ENCODE measurements at regions not wholly inside any gene's neighbourhood (a gene's known extent, or its start where the extent isn't known, plus 50 kb on each side); places are given as distances from the start of the nearest gene placed in this dataset.
"Not testable (repeated sequence)": the region's sequence is repeated elsewhere in the genome, so short reads cannot be mapped to it uniquely, and the experiment has no call there.

DNA sequence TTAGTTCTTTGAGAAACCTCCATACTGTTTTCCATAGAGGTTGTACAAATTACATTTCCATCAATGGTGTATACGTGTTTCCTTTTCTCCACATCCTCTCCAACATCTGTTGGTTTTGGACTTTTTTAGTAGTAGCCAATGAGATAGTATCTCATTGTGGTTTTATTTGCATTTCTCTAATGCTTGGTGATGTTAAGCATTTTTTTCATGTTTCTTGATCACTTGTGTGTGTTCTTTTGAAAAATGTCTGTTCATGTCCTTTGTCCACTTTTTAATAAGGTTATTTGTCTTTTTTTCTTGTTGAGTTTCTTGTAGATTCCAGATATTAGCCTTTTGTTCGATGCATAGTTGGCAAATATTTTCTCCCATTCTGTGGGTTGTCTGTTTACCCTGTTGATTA, 392.3 kb upstream of the ZEB2 start:
- CTCF ChIA-PET = no interaction called here
- no peak overlapping the region for H3K4me3 ChIP-seq (ENCODE audit: low read depth in 2 of 2, low read length in 2 of 2)
- H3K4me1 ChIP-seq (ENCODE audit: control insufficient read depth, insufficient read depth, low read length) = no peaks in the 10 kb centered on the region
- ATAC-seq = no peak
- H3K27ac ChIP-seq (ENCODE audit: low read length) = no peak overlapping the region
- in situ Hi-C loops (cut with HindIII; ENCODE audit: low pct_unique_long_range_greater_than_20kb, low sequenced_read_pairs) (no loop called here), intact Hi-C loops (cut with micrococcal nuclease; ENCODE audit: unreplicated experiment) (no loop called here)
- H3K27me3 ChIP-seq (ENCODE audit: control insufficient read depth, insufficient read depth, low read length) = no peaks in the 10 kb centered on the region
- TF ChIP-seq SIN3A (IDR thresholded peaks at IDR 0.05; ENCODE audit: borderline replicate concordance, insufficient read depth, low read depth, low read length) = no peak
- BruUV-seq (replicated peaks) = no TSS peak
- POLR2A ChIA-PET = no interaction called here
- H3K36me3 ChIP-seq (ENCODE audit: control insufficient read depth, insufficient read depth, low read length) = no peaks in the 10 kb centered on the region
- DNase-seq (ENCODE audit: low read depth, low spot score) = no peak
- no peaks in the 10 kb centered on the region for H3K9me3 ChIP-seq (ENCODE audit: control insufficient read depth, insufficient read depth, low read depth, low read length)

DNA sequence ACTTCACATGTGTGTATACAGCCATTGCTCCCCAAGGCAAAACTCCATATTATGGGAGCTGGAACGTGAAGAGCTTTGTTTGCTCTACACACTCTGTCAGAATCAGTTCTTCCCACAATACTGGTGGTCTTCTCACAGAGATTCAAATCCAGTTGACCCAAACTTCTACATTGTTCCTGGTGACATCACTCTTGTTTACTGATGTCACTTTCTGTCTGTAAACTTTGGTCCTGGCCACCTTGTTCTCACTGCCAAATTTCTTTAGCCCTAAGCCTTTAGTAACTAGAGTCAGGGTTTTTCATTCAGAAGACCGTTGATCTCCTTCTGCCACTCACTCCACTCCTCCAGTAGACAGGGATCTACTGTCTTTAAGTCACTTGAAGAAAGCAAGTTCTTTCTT, 386.0 kb upstream of the ZEB2 start:
- intact Hi-C loops (cut with micrococcal nuclease; ENCODE audit: unreplicated experiment) = no loop called here
- TF ChIP-seq, protein P1, sequence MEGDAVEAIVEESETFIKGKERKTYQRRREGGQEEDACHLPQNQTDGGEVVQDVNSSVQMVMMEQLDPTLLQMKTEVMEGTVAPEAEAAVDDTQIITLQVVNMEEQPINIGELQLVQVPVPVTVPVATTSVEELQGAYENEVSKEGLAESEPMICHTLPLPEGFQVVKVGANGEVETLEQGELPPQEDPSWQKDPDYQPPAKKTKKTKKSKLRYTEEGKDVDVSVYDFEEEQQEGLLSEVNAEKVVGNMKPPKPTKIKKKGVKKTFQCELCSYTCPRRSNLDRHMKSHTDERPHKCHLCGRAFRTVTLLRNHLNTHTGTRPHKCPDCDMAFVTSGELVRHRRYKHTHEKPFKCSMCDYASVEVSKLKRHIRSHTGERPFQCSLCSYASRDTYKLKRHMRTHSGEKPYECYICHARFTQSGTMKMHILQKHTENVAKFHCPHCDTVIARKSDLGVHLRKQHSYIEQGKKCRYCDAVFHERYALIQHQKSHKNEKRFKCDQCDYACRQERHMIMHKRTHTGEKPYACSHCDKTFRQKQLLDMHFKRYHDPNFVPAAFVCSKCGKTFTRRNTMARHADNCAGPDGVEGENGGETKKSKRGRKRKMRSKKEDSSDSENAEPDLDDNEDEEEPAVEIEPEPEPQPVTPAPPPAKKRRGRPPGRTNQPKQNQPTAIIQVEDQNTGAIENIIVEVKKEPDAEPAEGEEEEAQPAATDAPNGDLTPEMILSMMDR (IDR thresholded peaks at IDR 0.05) = no peak
- TF ChIP-seq POLR2AphosphoS5 (IDR thresholded peaks at IDR 0.05; ENCODE audit: low read depth, low read length) = no peak
- TF ChIP-seq TCF7L2 (IDR thresholded peaks at IDR 0.05; ENCODE audit: low read depth, low read length) = no peak
- TF ChIP-seq SIN3A (IDR thresholded peaks at IDR 0.05; ENCODE audit: borderline replicate concordance, insufficient read depth, low read depth, low read length) = no peak
- Histone ChIP-seq H3K4me3 (ENCODE audit: low read depth in 2 of 2, low read length in 2 of 2) (no peak overlapping the region), H3K36me3 (ENCODE audit: control insufficient read depth, insufficient read depth, low read length) (no peaks in the 10 kb centered on the region), H3K27ac (ENCODE audit: low read length) (no peak overlapping the region), H3K4me1 (ENCODE audit: control insufficient read depth, insufficient read depth, low read length) (no peaks in the 10 kb centered on the region), H3K27me3 (ENCODE audit: control insufficient read depth, insufficient read depth, low read length) (no peaks in the 10 kb centered on the region), H3K9me3 (ENCODE audit: control insufficient read depth, insufficient read depth, low read depth, low read length) (no peaks in the 10 kb centered on the region)
- ATAC-seq (no peak), DNase-seq (ENCODE audit: low read depth, low spot score) (no peak)
- CTCF ChIA-PET = no interaction called here
- POLR2A ChIA-PET = no interaction called here
- no TSS peak for BruUV-seq (replicated peaks)
- in situ Hi-C loops (cut with HindIII; ENCODE audit: low pct_unique_long_range_greater_than_20kb, low sequenced_read_pairs) = no loop called here

DNA sequence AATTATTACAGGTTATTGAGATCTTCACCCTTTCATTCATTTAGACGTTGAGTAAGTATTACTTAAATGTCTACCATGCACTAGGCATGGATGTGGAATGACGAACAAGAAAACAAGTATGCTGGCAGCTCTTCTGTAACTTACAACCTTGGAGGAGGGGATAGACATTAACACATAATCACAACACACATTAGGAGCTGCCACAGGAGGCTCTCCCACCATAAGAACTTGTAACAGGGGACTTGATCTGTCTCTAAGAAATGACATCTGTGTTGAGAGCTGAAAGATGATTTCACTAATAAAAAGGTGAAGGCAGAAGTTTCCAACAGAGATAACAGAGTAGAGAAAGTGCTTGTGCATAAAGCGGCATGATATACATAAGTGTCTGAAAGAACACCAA, 384.7 kb upstream of the ZEB2 start:
- CTCF ChIA-PET = no interaction called here

DNA sequence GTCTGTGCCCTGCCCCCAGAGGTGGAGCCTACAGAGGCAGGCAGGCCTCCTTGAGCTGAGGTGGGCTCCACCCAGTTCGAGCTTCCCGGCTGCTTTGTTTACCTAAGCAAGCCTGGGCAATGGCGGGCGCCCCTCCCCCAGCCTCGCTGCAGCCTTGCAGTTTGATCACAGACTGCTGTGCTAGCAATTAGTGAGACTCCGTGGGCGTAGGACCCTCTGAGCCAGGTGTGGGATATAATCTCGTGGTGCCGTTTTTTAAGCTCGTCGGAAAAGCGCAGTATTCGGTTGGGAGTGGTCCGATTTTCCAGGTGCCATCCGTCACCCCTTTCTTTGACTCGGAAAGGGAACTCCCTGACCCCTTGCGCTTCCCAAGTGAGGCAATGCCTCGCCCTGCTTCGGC, 383.1 kb upstream of the ZEB2 start:
- DNase-seq (ENCODE audit: low read depth, low spot score); in situ Hi-C loops (cut with HindIII; ENCODE audit: low pct_unique_long_range_greater_than_20kb, low sequenced_read_pairs); intact Hi-C loops (cut with micrococcal nuclease; ENCODE audit: unreplicated experiment); H3K4me3 ChIP-seq (ENCODE audit: low read depth in 2 of 2, low read length in 2 of 2); POLR2A ChIA-PET; BruUV-seq (replicated peaks); H3K27ac ChIP-seq (ENCODE audit: low read length); CTCF ChIA-PET; ATAC-seq; H3K27me3 ChIP-seq (ENCODE audit: control insufficient read depth, insufficient read depth, low read length); H3K36me3 ChIP-seq (ENCODE audit: control insufficient read depth, insufficient read depth, low read length); H3K9me3 ChIP-seq (ENCODE audit: control insufficient read depth, insufficient read depth, low read depth, low read length); H3K4me1 ChIP-seq (ENCODE audit: control insufficient read depth, insufficient read depth, low read length): not testable (repeated sequence)

More for the DNA sequence above, 384.7 kb upstream of the ZEB2 start:
- ATAC-seq = no peak
- H3K36me3 ChIP-seq (ENCODE audit: control insufficient read depth, insufficient read depth, low read length) = no peaks in the 10 kb centered on the region
- no peak overlapping the region for H3K27ac ChIP-seq (ENCODE audit: low read length)
- H3K4me1 ChIP-seq (ENCODE audit: control insufficient read depth, insufficient read depth, low read length) = no peaks in the 10 kb centered on the region
- TF ChIP-seq SIN3A (IDR thresholded peaks at IDR 0.05; ENCODE audit: borderline replicate concordance, insufficient read depth, low read depth, low read length) (no peak), TCF7L2 (IDR thresholded peaks at IDR 0.05; ENCODE audit: low read depth, low read length) (no peak), POLR2AphosphoS5 (IDR thresholded peaks at IDR 0.05; ENCODE audit: low read depth, low read length) (no peak)
- TF ChIP-seq, protein P1 (IDR thresholded peaks at IDR 0.05) = no peak
- TF ChIP-seq, protein P2, sequence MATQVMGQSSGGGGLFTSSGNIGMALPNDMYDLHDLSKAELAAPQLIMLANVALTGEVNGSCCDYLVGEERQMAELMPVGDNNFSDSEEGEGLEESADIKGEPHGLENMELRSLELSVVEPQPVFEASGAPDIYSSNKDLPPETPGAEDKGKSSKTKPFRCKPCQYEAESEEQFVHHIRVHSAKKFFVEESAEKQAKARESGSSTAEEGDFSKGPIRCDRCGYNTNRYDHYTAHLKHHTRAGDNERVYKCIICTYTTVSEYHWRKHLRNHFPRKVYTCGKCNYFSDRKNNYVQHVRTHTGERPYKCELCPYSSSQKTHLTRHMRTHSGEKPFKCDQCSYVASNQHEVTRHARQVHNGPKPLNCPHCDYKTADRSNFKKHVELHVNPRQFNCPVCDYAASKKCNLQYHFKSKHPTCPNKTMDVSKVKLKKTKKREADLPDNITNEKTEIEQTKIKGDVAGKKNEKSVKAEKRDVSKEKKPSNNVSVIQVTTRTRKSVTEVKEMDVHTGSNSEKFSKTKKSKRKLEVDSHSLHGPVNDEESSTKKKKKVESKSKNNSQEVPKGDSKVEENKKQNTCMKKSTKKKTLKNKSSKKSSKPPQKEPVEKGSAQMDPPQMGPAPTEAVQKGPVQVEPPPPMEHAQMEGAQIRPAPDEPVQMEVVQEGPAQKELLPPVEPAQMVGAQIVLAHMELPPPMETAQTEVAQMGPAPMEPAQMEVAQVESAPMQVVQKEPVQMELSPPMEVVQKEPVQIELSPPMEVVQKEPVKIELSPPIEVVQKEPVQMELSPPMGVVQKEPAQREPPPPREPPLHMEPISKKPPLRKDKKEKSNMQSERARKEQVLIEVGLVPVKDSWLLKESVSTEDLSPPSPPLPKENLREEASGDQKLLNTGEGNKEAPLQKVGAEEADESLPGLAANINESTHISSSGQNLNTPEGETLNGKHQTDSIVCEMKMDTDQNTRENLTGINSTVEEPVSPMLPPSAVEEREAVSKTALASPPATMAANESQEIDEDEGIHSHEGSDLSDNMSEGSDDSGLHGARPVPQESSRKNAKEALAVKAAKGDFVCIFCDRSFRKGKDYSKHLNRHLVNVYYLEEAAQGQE (IDR thresholded peaks at IDR 0.05; ENCODE audit: insufficient read depth in 1 of 2, low read depth in 2 of 2, low read length in 1 of 2) = no peak
- in situ Hi-C loops (cut with HindIII; ENCODE audit: low pct_unique_long_range_greater_than_20kb, low sequenced_read_pairs) (no loop called here), intact Hi-C loops (cut with micrococcal nuclease; ENCODE audit: unreplicated experiment) (no loop called here)
- BruUV-seq (replicated peaks) = no TSS peak
- DNase-seq (ENCODE audit: low read depth, low spot score) = no peak
- H3K27me3 ChIP-seq (ENCODE audit: control insufficient read depth, insufficient read depth, low read length) = no peaks in the 10 kb centered on the region
- H3K4me3 ChIP-seq (ENCODE audit: low read depth in 2 of 2, low read length in 2 of 2) = no peak overlapping the region
- H3K9me3 ChIP-seq (ENCODE audit: control insufficient read depth, insufficient read depth, low read depth, low read length) = no peaks in the 10 kb centered on the region
- POLR2A ChIA-PET = no interaction called here

DNA sequence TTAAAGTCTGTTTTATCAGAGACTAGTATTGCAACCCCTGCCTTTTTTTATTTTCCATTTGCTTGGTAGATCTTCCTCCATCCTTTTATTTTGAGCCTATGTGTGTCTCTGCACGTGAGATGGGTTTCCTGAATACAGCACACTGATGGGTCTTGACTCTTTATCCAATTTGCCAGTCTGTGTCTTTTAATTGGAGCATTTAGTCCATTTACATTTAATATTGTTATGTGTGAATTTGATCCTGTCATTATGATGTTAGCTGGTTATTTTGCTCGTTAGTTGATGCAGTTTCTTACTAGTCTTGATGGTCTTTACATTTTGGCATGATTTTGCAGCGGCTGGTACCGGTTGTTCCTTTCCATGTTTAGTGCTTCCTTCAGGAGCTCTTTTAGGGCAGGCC, 381.5 kb upstream of the ZEB2 start:
- in situ Hi-C loops (cut with HindIII; ENCODE audit: low pct_unique_long_range_greater_than_20kb, low sequenced_read_pairs); H3K27ac ChIP-seq (ENCODE audit: low read length); H3K4me1 ChIP-seq (ENCODE audit: control insufficient read depth, insufficient read depth, low read length); POLR2A ChIA-PET; H3K9me3 ChIP-seq (ENCODE audit: control insufficient read depth, insufficient read depth, low read depth, low read length); BruUV-seq (replicated peaks); ATAC-seq; CTCF ChIA-PET; intact Hi-C loops (cut with micrococcal nuclease; ENCODE audit: unreplicated experiment); H3K4me3 ChIP-seq (ENCODE audit: low read depth in 2 of 2, low read length in 2 of 2); H3K27me3 ChIP-seq (ENCODE audit: control insufficient read depth, insufficient read depth, low read length); H3K36me3 ChIP-seq (ENCODE audit: control insufficient read depth, insufficient read depth, low read length); DNase-seq (ENCODE audit: low read depth, low spot score): not testable (repeated sequence)
